CD4-positive, alpha-beta memory T cell (primary cell): ENCODE measurements at regions not wholly inside any gene's neighbourhood (a gene's known extent, or its start where the extent isn't known, plus 50 kb on each side); places are given as distances from the start of the nearest gene placed in this dataset.

Experiments
- CTCF ChIA-PET: fragments of 350-600 bp; sonication (Branson Sonifier 250); formaldehyde crosslinking; loops from one replicate; lab custom pipeline; 2021; ENCODE audit warnings: inconsistent platforms; ENCODE audit not compliant: partially characterized antibody; lab: Charles Lee
- POLR2A ChIA-PET: fragments of 350-600 bp; sonication (Branson Sonifier 250); formaldehyde crosslinking; loops from one replicate; lab custom pipeline; 2021; ENCODE audit not compliant: partially characterized antibody; lab: Charles Lee
- DNase-seq, 5 donors: peaks; one replicate each; pipeline versions ENCODE4 v3.0.0 to v3.0.0-alpha.2; 2020 to 2022; ENCODE audit warnings: mixed read lengths in 1 of 5
- H3K27ac ChIP-seq: one replicate; pipeline ENCODE4 v1.7.0; 2013; ENCODE audit warnings: low read depth, low read length
- H3K27me3 ChIP-seq: 2 replicates; pipeline ENCODE4 v1.7.0; 2013; ENCODE audit warnings: mild to moderate bottlenecking, low read length, moderate library complexity; ENCODE audit not compliant: insufficient read depth
- H3K36me3 ChIP-seq: 2 replicates; pipeline ENCODE4 v1.7.0; 2013; ENCODE audit warnings: mild to moderate bottlenecking, low read length, moderate library complexity; ENCODE audit not compliant: insufficient read depth
- H3K4me1 ChIP-seq: 2 replicates; pipeline ENCODE4 v1.7.0; 2013; ENCODE audit warnings: mild to moderate bottlenecking, low read length, moderate library complexity; ENCODE audit not compliant: insufficient read depth
- H3K4me3 ChIP-seq, 2 donors: one replicate each; pipeline ENCODE4 v1.7.0; 2013; ENCODE audit warnings: low read length in 2 of 2, mild to moderate bottlenecking in 1 of 2
- H3K9me3 ChIP-seq, 2 donors: one replicate each; pipeline ENCODE4 v1.7.0; 2013; ENCODE audit warnings: low read length in 2 of 2, control low read depth in 1 of 2; ENCODE audit not compliant: control insufficient read depth in 1 of 2
- H3K27ac Mint-ChIP-seq, 7 donors: one replicate each; pipeline ENCODE4 v1.8.0; 2020 to 2021; ENCODE audit warnings: mixed read lengths in 7 of 7, mild to moderate bottlenecking in 6 of 7, inconsistent platforms in 3 of 7, moderate library complexity in 3 of 7
- H3K27me3 Mint-ChIP-seq, 2 donors: one replicate each; pipeline ENCODE4 v1.8.0; 2020 to 2021; ENCODE audit warnings: mixed read lengths in 2 of 2
- H3K36me3 Mint-ChIP-seq, 2 donors: one replicate each; pipeline ENCODE4 v1.8.0; 2020 to 2021; ENCODE audit warnings: mixed read lengths in 2 of 2, inconsistent platforms in 1 of 2, mild to moderate bottlenecking in 1 of 2
- H3K4me1 Mint-ChIP-seq, 4 donors: one replicate each; pipeline ENCODE4 v1.8.0; 2020 to 2021; ENCODE audit warnings: mixed read lengths in 4 of 4, mild to moderate bottlenecking in 1 of 4
- H3K4me3 Mint-ChIP-seq, 8 donors: one replicate each; pipeline ENCODE4 v1.8.0; 2020 to 2021; ENCODE audit warnings: mixed read lengths in 8 of 8, mild to moderate bottlenecking in 7 of 8, moderate library complexity in 6 of 8, inconsistent platforms in 3 of 8
- H3K9me3 Mint-ChIP-seq, 8 donors: one replicate each; pipeline ENCODE4 v1.8.0; 2020 to 2021; ENCODE audit warnings: mixed read lengths in 8 of 8, mild to moderate bottlenecking in 5 of 8, inconsistent platforms in 3 of 8, moderate library complexity in 1 of 8
- intact Hi-C: fragments of 100-400 bp; cut with micrococcal nuclease; formaldehyde crosslinking; loops from one replicate; pipeline ENCODE4 v1.15.1; 2023

- Mint-ChIP-seq H3K27me3 (no peaks in the 10 kb centered on the region), H3K4me1 (peaks cover 0 to 10% (median 2%) of the 10 kb centered on the region in 4 donors), H3K36me3 (no peaks in the 10 kb centered on the region), H3K9me3 (no peaks in the 10 kb centered on the region), H3K27ac (peak overlapping the region in 1 of 7 donors; percentile 8), H3K4me3 (no peak overlapping the region)
- intact Hi-C loops, result no loop called here
- H3K36me3 ChIP-seq, result no peaks in the 10 kb centered on the region
- no peaks in the 10 kb centered on the region for H3K27me3 ChIP-seq
- no peaks in the 10 kb centered on the region for H3K9me3 ChIP-seq
- DNase-seq, result no peak
- ChIA-PET CTCF (no interaction called here), POLR2A (interaction anchor here (0.7 kb wide), 1 partner anchor 18 kb away, joined by 10 read pairs; no protein-coding TSS in a partner anchor)
- no peaks in the 10 kb centered on the region for H3K4me1 ChIP-seq
- H3K27ac ChIP-seq, result no peak overlapping the region
- H3K4me3 ChIP-seq, result no peak overlapping the region
Measured at GRCh38 chrX:78532363-78532762, 126.8 kb downstream of the RTL3 start.

GRCh38 chrX:78527818-78528217 lies 131.3 kb downstream of the RTL3 start:
- no peaks in the 10 kb centered on the region for H3K36me3 Mint-ChIP-seq
- H3K4me3 Mint-ChIP-seq, result no peak overlapping the region
- CTCF ChIA-PET, result no interaction called here
- Histone ChIP-seq H3K36me3 (no peaks in the 10 kb centered on the region), H3K4me1 (no peaks in the 10 kb centered on the region), H3K27me3 (no peaks in the 10 kb centered on the region), H3K27ac (no peak overlapping the region), H3K4me3 (no peak overlapping the region), H3K9me3 (no peaks in the 10 kb centered on the region)
- POLR2A ChIA-PET, result no interaction called here
- no peak for DNase-seq
- intact Hi-C loops, result no loop called here
- peaks cover 0 to 6% (median 3%) of the 10 kb centered on the region in 4 donors for H3K4me1 Mint-ChIP-seq
- no peaks in the 10 kb centered on the region for H3K27me3 Mint-ChIP-seq
- H3K9me3 Mint-ChIP-seq, result peaks cover 0 to 2% (median 0%) of the 10 kb centered on the region in 8 donors
- no peak overlapping the region for H3K27ac Mint-ChIP-seq

- H3K27ac ChIP-seq, result no peak overlapping the region
- peaks cover 0 to 2% (median 0%) of the 10 kb centered on the region in 8 donors for H3K9me3 Mint-ChIP-seq
- H3K4me1 Mint-ChIP-seq, result peaks cover 0 to 6% (median 3%) of the 10 kb centered on the region in 4 donors
- ChIA-PET CTCF (no interaction called here), POLR2A (no interaction called here)
- no peaks in the 10 kb centered on the region for H3K9me3 ChIP-seq
- H3K27me3 ChIP-seq, result no peaks in the 10 kb centered on the region
- H3K27ac Mint-ChIP-seq, result no peak overlapping the region
- no peak overlapping the region for H3K4me3 ChIP-seq
- no peak for DNase-seq
- H3K4me1 ChIP-seq, result no peaks in the 10 kb centered on the region
- H3K4me3 Mint-ChIP-seq, result no peak overlapping the region
- intact Hi-C loops, result no loop called here
- no peaks in the 10 kb centered on the region for H3K27me3 Mint-ChIP-seq
- H3K36me3 Mint-ChIP-seq, result no peaks in the 10 kb centered on the region
- H3K36me3 ChIP-seq, result no peaks in the 10 kb centered on the region
Measured at GRCh38 chrX:78527263-78527662, 131.9 kb downstream of the RTL3 start.

- peaks cover 2 to 11% (median 9%) of the 10 kb centered on the region in 4 donors for H3K4me1 Mint-ChIP-seq
- Histone ChIP-seq H3K36me3 (no peaks in the 10 kb centered on the region), H3K27ac (no peak overlapping the region), H3K9me3 (no peaks in the 10 kb centered on the region), H3K4me1 (peaks cover 13% of the 10 kb centered on the region), H3K4me3 (no peak overlapping the region), H3K27me3 (no peaks in the 10 kb centered on the region)
- ChIA-PET POLR2A (no interaction called here), CTCF (no interaction called here)
- no peaks in the 10 kb centered on the region for H3K27me3 Mint-ChIP-seq
- intact Hi-C loops, result no loop called here
- H3K27ac Mint-ChIP-seq, result no peak overlapping the region
- no peak for DNase-seq
- no peaks in the 10 kb centered on the region for H3K36me3 Mint-ChIP-seq
- no peak overlapping the region for H3K4me3 Mint-ChIP-seq
- peaks cover 0 to 2% (median 0%) of the 10 kb centered on the region in 8 donors for H3K9me3 Mint-ChIP-seq
Measured at GRCh38 chrX:78522601-78523000, 136.5 kb downstream of the RTL3 start.

- H3K27ac ChIP-seq, result peak overlapping the region; percentile 48
- H3K36me3 ChIP-seq, result no peaks in the 10 kb centered on the region
- H3K27me3 ChIP-seq, result no peaks in the 10 kb centered on the region
- Mint-ChIP-seq H3K27ac (peak overlapping the region; percentile 83 to 98 (median 95)), H3K9me3 (peaks cover 0 to 4% (median 0%) of the 10 kb centered on the region in 8 donors), H3K36me3 (no peaks in the 10 kb centered on the region), H3K27me3 (no peaks in the 10 kb centered on the region), H3K4me1 (peaks cover 21 to 46% (median 35%) of the 10 kb centered on the region in 4 donors), H3K4me3 (peak overlapping the region in 7 of 8 donors; percentile 45 to 78 (median 61))
- no peak overlapping the region for H3K4me3 ChIP-seq
- ChIA-PET POLR2A (interaction anchor here (1.0 to 1.8 kb wide), 2 partner anchors 378 to 411 kb away, joined by 3 read pairs; partner anchors contain the start of gene TAF9B), CTCF (no interaction called here)
- intact Hi-C loops, result loop anchor here (1.0 to 10.0 kb wide), 6 partner anchors 184 to 622 kb away; partner anchors contain the start of genes COX7B, MAGT1, P2RY10 and PGK1
- no peaks in the 10 kb centered on the region for H3K9me3 ChIP-seq
- DNase-seq, result peak; percentile 81 to 90 (median 87)
- peaks cover 42% of the 10 kb centered on the region for H3K4me1 ChIP-seq
Measured at GRCh38 chrX:78517124-78517523, 142.0 kb downstream of the RTL3 start.

- intact Hi-C loops, result loop anchor here (10.0 kb wide), 2 partner anchors 380 to 620 kb away; partner anchors contain the start of genes COX7B, MAGT1 and TAF9B
- Histone ChIP-seq H3K4me3 (no peak overlapping the region), H3K27me3 (no peaks in the 10 kb centered on the region), H3K4me1 (peaks cover 42% of the 10 kb centered on the region), H3K27ac (no peak overlapping the region), H3K9me3 (no peaks in the 10 kb centered on the region), H3K36me3 (no peaks in the 10 kb centered on the region)
- Mint-ChIP-seq H3K9me3 (peaks cover 0 to 4% (median 0%) of the 10 kb centered on the region in 8 donors), H3K27ac (peak overlapping the region; percentile 80 to 96 (median 89)), H3K36me3 (no peaks in the 10 kb centered on the region), H3K4me1 (peaks cover 21 to 46% (median 35%) of the 10 kb centered on the region in 4 donors), H3K27me3 (no peaks in the 10 kb centered on the region), H3K4me3 (peak overlapping the region in 2 of 8 donors; percentile 31 to 71)
- CTCF ChIA-PET, result interaction anchor here (0.6 kb wide), 2 partner anchors 306 to 414 kb away, joined by 3 read pairs; no protein-coding TSS in a partner anchor
- POLR2A ChIA-PET, result interaction anchor here (1.1 kb wide), 1 partner anchor 17 kb away, joined by 10 read pairs; no protein-coding TSS in a partner anchor
- peak in 4 of 5 donors; percentile 11 to 38 (median 24) for DNase-seq
Measured at GRCh38 chrX:78514852-78515251, 144.3 kb downstream of the RTL3 start.

GRCh38 chrX:78513971-78514738 lies 145.0 kb downstream of the RTL3 start:
- Histone ChIP-seq H3K27me3 (no peaks in the 10 kb centered on the region), H3K36me3 (no peaks in the 10 kb centered on the region), H3K4me1 (peaks cover 42% of the 10 kb centered on the region), H3K27ac (no peak overlapping the region), H3K4me3 (no peak overlapping the region), H3K9me3 (no peaks in the 10 kb centered on the region)
- Mint-ChIP-seq H3K9me3 (peaks cover 0 to 7% (median under 1%) of the 10 kb centered on the region in 8 donors), H3K36me3 (peaks cover 0 to 3% of the 10 kb centered on the region in 2 donors), H3K27me3 (no peaks in the 10 kb centered on the region), H3K27ac (peak overlapping the region; percentile 80 to 96 (median 89)), H3K4me3 (no peak overlapping the region), H3K4me1 (peaks cover 21 to 46% (median 35%) of the 10 kb centered on the region in 4 donors)
- ChIA-PET CTCF (no interaction called here), POLR2A (interaction anchor here (1.1 kb wide), 1 partner anchor 18 kb away, joined by 10 read pairs; no protein-coding TSS in a partner anchor)
- no peak for DNase-seq
- intact Hi-C loops, result loop anchor here (10.0 kb wide), 2 partner anchors 379 to 619 kb away; partner anchors contain the start of genes COX7B, MAGT1 and TAF9B
